SJCRH30 (cell line): ENCODE measurements at regions not wholly inside any gene's neighbourhood (a gene's known extent, or its start where the extent isn't known, plus 50 kb on each side); places are given as distances from the start of the nearest gene placed in this dataset.
"Not testable (repeated sequence)": the region's sequence is repeated elsewhere in the genome, so short reads cannot be mapped to it uniquely, and the experiment has no call there.

Source experiments
- DNase-seq, 2 experiments: peaks; one replicate each; pipeline ENCODE4 v3.0.0-alpha.2; 2015 to 2020
- H3K27ac ChIP-seq: fragments of 250-450 bp; sonication (Bioruptor Pico); 2 replicates; pipeline ENCODE4 v1.5.1; 2020; ENCODE audit warnings: mild to moderate bottlenecking, moderate library complexity
- H3K27me3 ChIP-seq: fragments of 250-450 bp; sonication (Bioruptor Pico); 2 replicates; pipeline ENCODE4 v1.5.1; 2020; ENCODE audit warnings: mild to moderate bottlenecking, moderate library complexity
- H3K36me3 ChIP-seq: fragments of 250-450 bp; sonication (Bioruptor Pico); 2 replicates; pipeline ENCODE4 v1.5.1; 2020; ENCODE audit warnings: mild to moderate bottlenecking, moderate library complexity
- H3K4me1 ChIP-seq: fragments of 250-450 bp; sonication (Bioruptor Pico); 2 replicates; pipeline ENCODE4 v1.5.1; 2020; ENCODE audit warnings: mild to moderate bottlenecking, moderate library complexity
- H3K4me3 ChIP-seq: fragments of 250-450 bp; sonication (Bioruptor Pico); 2 replicates; pipeline ENCODE4 v1.5.1; 2020; ENCODE audit warnings: mild to moderate bottlenecking, moderate library complexity
- H3K9me3 ChIP-seq: fragments of 250-450 bp; sonication (Bioruptor Pico); replicated peaks from 2 replicates; pipeline ENCODE4 v1.5.1; 2020; ENCODE audit warnings: mild to moderate bottlenecking, moderate library complexity

DNA sequence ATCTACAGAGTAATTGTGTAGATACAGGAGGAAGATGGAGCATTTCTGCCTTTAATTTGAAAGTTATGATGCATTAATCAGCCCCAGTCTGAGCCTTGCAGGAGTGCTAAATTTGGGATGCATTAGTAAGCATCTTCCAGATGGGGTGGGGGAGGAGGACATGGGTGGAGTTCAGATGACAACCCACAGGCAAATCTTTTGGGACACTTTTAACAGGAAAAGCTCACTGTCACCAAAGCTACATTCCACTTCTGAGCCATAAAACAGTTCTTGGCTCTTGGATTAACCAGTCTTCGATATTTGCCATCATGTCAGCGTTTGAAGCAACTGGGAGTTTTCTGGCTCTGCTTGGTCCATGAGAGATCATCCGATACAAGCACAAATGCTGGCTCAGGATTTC is 121.1 kb downstream of the CXCL12 start:
- H3K36me3 ChIP-seq = no peaks in the 10 kb centered on the region
- no peaks in the 10 kb centered on the region for H3K4me1 ChIP-seq
- H3K27me3 ChIP-seq = no peaks in the 10 kb centered on the region
- H3K4me3 ChIP-seq = no peak overlapping the region
- DNase-seq = no peak
- H3K9me3 ChIP-seq = no peaks in the 10 kb centered on the region
- H3K27ac ChIP-seq = no peak overlapping the region

- Histone ChIP-seq H3K9me3 (no peaks in the 10 kb centered on the region), H3K4me3 (no peak overlapping the region), H3K4me1 (no peaks in the 10 kb centered on the region), H3K36me3 (no peaks in the 10 kb centered on the region), H3K27me3 (no peaks in the 10 kb centered on the region), H3K27ac (no peak overlapping the region)
- DNase-seq = no peak
Observed at GRCh38 chr10:44262551-44263251, 122.2 kb downstream of the CXCL12 start.

GRCh38 chr10:44261710-44262455 is 123.0 kb downstream of the CXCL12 start:
- Histone ChIP-seq H3K27me3 (no peaks in the 10 kb centered on the region), H3K4me3 (no peak overlapping the region), H3K9me3 (no peaks in the 10 kb centered on the region), H3K4me1 (no peaks in the 10 kb centered on the region), H3K27ac (no peak overlapping the region), H3K36me3 (no peaks in the 10 kb centered on the region)
- no peak for DNase-seq

GRCh38 chr10:44261296-44261695 is 123.6 kb downstream of the CXCL12 start:
- H3K4me3 ChIP-seq = no peak overlapping the region
- no peaks in the 10 kb centered on the region for H3K9me3 ChIP-seq
- H3K4me1 ChIP-seq = no peaks in the 10 kb centered on the region
- no peaks in the 10 kb centered on the region for H3K27me3 ChIP-seq
- DNase-seq = no peak
- no peak overlapping the region for H3K27ac ChIP-seq
- no peaks in the 10 kb centered on the region for H3K36me3 ChIP-seq

- Histone ChIP-seq H3K4me1 (no peaks in the 10 kb centered on the region), H3K4me3 (no peak overlapping the region), H3K27me3 (no peaks in the 10 kb centered on the region), H3K27ac (no peak overlapping the region), H3K9me3 (no peaks in the 10 kb centered on the region), H3K36me3 (no peaks in the 10 kb centered on the region)
- no peak for DNase-seq
Observed at GRCh38 chr10:44260286-44260928, 124.5 kb downstream of the CXCL12 start.

GRCh38 chr10:44259090-44259874 is 125.6 kb downstream of the CXCL12 start:
- H3K4me3 ChIP-seq = no peak overlapping the region
- H3K9me3 ChIP-seq = no peaks in the 10 kb centered on the region
- DNase-seq = peak in 1 of 2 experiments; percentile 17
- no peak overlapping the region for H3K27ac ChIP-seq
- no peaks in the 10 kb centered on the region for H3K27me3 ChIP-seq
- no peaks in the 10 kb centered on the region for H3K36me3 ChIP-seq
- H3K4me1 ChIP-seq = no peaks in the 10 kb centered on the region

DNA sequence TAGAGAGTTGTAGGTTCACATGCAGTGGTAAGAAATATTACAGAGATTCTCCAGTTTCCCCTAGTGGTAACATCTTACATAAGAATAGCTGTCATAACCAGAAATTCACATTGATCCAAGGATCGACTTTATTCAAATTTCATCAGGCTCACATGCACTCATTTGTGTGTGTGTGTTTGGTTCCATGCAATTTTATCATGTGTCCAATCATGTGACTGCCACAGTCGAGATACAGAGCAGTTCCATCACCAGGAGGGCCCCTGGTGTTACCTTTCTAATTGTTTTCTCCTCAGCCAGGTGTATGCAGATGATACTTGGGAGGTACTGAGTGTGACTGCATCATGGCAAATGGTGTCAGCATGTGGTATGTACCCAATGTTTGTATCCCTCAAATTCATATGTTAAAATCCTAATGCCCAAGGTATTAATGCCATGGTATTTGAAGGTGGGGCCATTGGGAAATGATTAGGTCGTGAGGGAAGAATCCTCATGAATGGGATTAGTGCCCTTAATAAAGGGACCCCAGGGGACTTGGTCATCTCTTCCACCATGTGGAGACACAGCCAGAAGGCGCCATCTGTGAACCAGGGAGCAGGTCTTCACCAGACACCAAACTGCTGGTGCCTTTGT is 126.3 kb downstream of the CXCL12 start:
- Histone ChIP-seq H3K36me3 (no peaks in the 10 kb centered on the region), H3K4me3 (no peak overlapping the region), H3K9me3 (no peaks in the 10 kb centered on the region), H3K27ac (no peak overlapping the region), H3K4me1 (no peaks in the 10 kb centered on the region), H3K27me3 (no peaks in the 10 kb centered on the region)
- DNase-seq = no peak

- Histone ChIP-seq H3K4me1 (no peaks in the 10 kb centered on the region), H3K27me3 (no peaks in the 10 kb centered on the region), H3K4me3 (no peak overlapping the region), H3K9me3 (no peaks in the 10 kb centered on the region), H3K27ac (no peak overlapping the region), H3K36me3 (no peaks in the 10 kb centered on the region)
- no peak for DNase-seq
Observed at GRCh38 chr10:44258019-44258418, 126.9 kb downstream of the CXCL12 start.

GRCh38 chr10:44253769-44254462 is 131.0 kb downstream of the CXCL12 start:
- Histone ChIP-seq H3K27ac (no peak overlapping the region), H3K9me3 (no peaks in the 10 kb centered on the region), H3K36me3 (no peaks in the 10 kb centered on the region), H3K27me3 (no peaks in the 10 kb centered on the region), H3K4me1 (no peaks in the 10 kb centered on the region), H3K4me3 (no peak overlapping the region)
- DNase-seq = no peak

GRCh38 chr10:44252631-44253030 is 132.3 kb downstream of the CXCL12 start:
- H3K27me3 ChIP-seq, H3K27ac ChIP-seq, H3K4me3 ChIP-seq, H3K4me1 ChIP-seq, H3K36me3 ChIP-seq, DNase-seq, H3K9me3 ChIP-seq: not testable (repeated sequence)

DNA sequence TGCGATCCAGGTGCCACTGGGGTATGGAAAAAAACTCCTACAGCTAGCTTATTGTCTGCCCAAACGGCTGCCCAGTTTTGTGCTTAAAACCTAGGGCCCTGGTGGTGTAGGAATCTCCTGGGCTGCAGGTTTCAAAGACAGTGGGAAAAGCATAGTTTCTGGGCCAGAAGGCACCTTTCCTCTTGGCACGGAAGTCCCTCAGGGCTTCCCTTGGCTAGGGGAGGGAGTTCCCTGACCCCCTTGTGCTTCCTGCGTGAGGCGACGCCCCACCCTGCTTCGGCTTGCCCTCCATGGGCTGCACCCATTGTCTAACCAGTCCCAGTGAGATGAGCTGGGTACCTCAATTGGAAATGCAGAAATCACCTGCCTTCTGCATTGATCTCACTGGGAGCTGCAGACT is 135.0 kb downstream of the CXCL12 start:
- not testable (repeated sequence) for H3K27ac ChIP-seq, H3K36me3 ChIP-seq, DNase-seq, H3K4me3 ChIP-seq, H3K9me3 ChIP-seq, H3K27me3 ChIP-seq, H3K4me1 ChIP-seq

GRCh38 chr10:44249490-44249889 is 135.4 kb downstream of the CXCL12 start:
- Histone ChIP-seq H3K27ac (no peak overlapping the region), H3K27me3 (no peaks in the 10 kb centered on the region), H3K9me3 (no peaks in the 10 kb centered on the region), H3K4me3 (no peak overlapping the region), H3K36me3 (no peaks in the 10 kb centered on the region), H3K4me1 (no peaks in the 10 kb centered on the region)
- no peak for DNase-seq

- not testable (repeated sequence) for H3K27me3 ChIP-seq, H3K4me3 ChIP-seq, DNase-seq, H3K27ac ChIP-seq, H3K9me3 ChIP-seq, H3K4me1 ChIP-seq, H3K36me3 ChIP-seq
Observed at GRCh38 chr10:44246700-44247099, 138.2 kb downstream of the CXCL12 start.

- not testable (repeated sequence) for H3K27ac ChIP-seq, H3K4me1 ChIP-seq
Observed at GRCh38 chr10:44246287-44246686, 138.6 kb downstream of the CXCL12 start.

More at GRCh38 chr10:44246287-44246686, 138.6 kb downstream of the CXCL12 start:
- not testable (repeated sequence) for H3K27me3 ChIP-seq, H3K9me3 ChIP-seq, DNase-seq, H3K4me3 ChIP-seq, H3K36me3 ChIP-seq
